Large intestine (tissue), 3 donors: ENCODE measurements at regions not wholly inside any gene's neighbourhood (a gene's known extent, or its start where the extent isn't known, plus 50 kb on each side); places are given as distances from the start of the nearest gene placed in this dataset.

Experiments used
- DNase-seq, 2 donors: peaks; one replicate each; pipeline versions ENCODE4 v3.0.0 to v3.0.0-alpha.2; 2013
- H3K27ac ChIP-seq: one replicate; pipeline ENCODE4 v1.5.1; 2013; ENCODE audit warnings: low read length
- H3K27me3 ChIP-seq: 2 replicates; pipeline ENCODE4 v1.6.1; 2013; ENCODE audit warnings: low read length; ENCODE audit not compliant: control insufficient read depth, insufficient read depth
- H3K36me3 ChIP-seq: 2 replicates; pipeline ENCODE4 v1.6.1; 2013; ENCODE audit warnings: low read length; ENCODE audit not compliant: control insufficient read depth, insufficient read depth
- H3K4me1 ChIP-seq: one replicate; pipeline ENCODE4 v1.6.1; 2013; ENCODE audit warnings: low read length; ENCODE audit not compliant: control insufficient read depth, insufficient read depth
- H3K4me3 ChIP-seq: one replicate; pipeline ENCODE4 v1.5.1; 2013; ENCODE audit warnings: low read length
- H3K9me3 ChIP-seq: one replicate; pipeline ENCODE4 v1.6.1; 2013; ENCODE audit warnings: mild to moderate bottlenecking, low read depth, low read length, moderate library complexity; ENCODE audit not compliant: control insufficient read depth
- WGBS: methylation state at CpG from one replicate; pipeline ENCODE4 v1.1.5; 2013; ENCODE audit warnings: low lambda C conversion rate; ENCODE audit not compliant: insufficient coverage; 5-methylcytosine and 5-hydroxymethylcytosine counted together

GRCh38 chr4:121277194-121278105 is 103.4 kb downstream of the QRFPR start:
- Histone ChIP-seq H3K27me3 (no peaks in the 10 kb centered on the region), H3K9me3 (no peaks in the 10 kb centered on the region), H3K4me1 (peaks cover 3% of the 10 kb centered on the region), H3K4me3 (no peak overlapping the region), H3K36me3 (no peaks in the 10 kb centered on the region), H3K27ac (no peak overlapping the region)
- peak in 1 of 2 donors; percentile 11 for DNase-seq
- no CpG with 5 or more reads among the region's 5 CpGs for WGBS

GRCh38 chr4:121273191-121273590 is 107.6 kb downstream of the QRFPR start:
- no peak overlapping the region for H3K4me3 ChIP-seq
- no peaks in the 10 kb centered on the region for H3K9me3 ChIP-seq
- no peak for DNase-seq
- H3K36me3 ChIP-seq: no peaks in the 10 kb centered on the region
- H3K27ac ChIP-seq: no peak overlapping the region
- H3K27me3 ChIP-seq: no peaks in the 10 kb centered on the region
- H3K4me1 ChIP-seq: no peaks in the 10 kb centered on the region
- no CpG with 5 or more reads among the region's 3 CpGs for WGBS

GRCh38 chr4:121272526-121272925 is 108.3 kb downstream of the QRFPR start:
- DNase-seq: peak; percentile 22 to 28
- no peak overlapping the region for H3K27ac ChIP-seq
- H3K4me1 ChIP-seq: no peaks in the 10 kb centered on the region
- no peaks in the 10 kb centered on the region for H3K27me3 ChIP-seq
- no CpG with 5 or more reads among the region's 2 CpGs for WGBS
- no peaks in the 10 kb centered on the region for H3K9me3 ChIP-seq
- H3K4me3 ChIP-seq: no peak overlapping the region
- no peaks in the 10 kb centered on the region for H3K36me3 ChIP-seq

GRCh38 chr4:121270389-121270788 is 106.3 kb upstream of the TNIP3 start:
- no peak for DNase-seq
- Histone ChIP-seq H3K27ac (no peak overlapping the region), H3K9me3 (no peaks in the 10 kb centered on the region), H3K4me3 (no peak overlapping the region), H3K36me3 (no peaks in the 10 kb centered on the region), H3K27me3 (no peaks in the 10 kb centered on the region), H3K4me1 (no peaks in the 10 kb centered on the region)

- no peak overlapping the region for H3K4me3 ChIP-seq
- no peak overlapping the region for H3K27ac ChIP-seq
- H3K36me3 ChIP-seq: no peaks in the 10 kb centered on the region
- H3K27me3 ChIP-seq: no peaks in the 10 kb centered on the region
- no peak for DNase-seq
- no peaks in the 10 kb centered on the region for H3K9me3 ChIP-seq
- no CpG with 5 or more reads among the region's 1 CpG for WGBS
- no peaks in the 10 kb centered on the region for H3K4me1 ChIP-seq
Observed at GRCh38 chr4:121269001-121269400, 104.9 kb upstream of the TNIP3 start.

GRCh38 chr4:121266982-121267381 is 102.9 kb upstream of the TNIP3 start:
- WGBS: 60% methylated on average over 1 of the region's 3 CpGs
- no peak overlapping the region for H3K27ac ChIP-seq
- no peaks in the 10 kb centered on the region for H3K9me3 ChIP-seq

GRCh38 chr4:121256887-121257466 is 92.9 kb upstream of the TNIP3 start:
- no CpG with 5 or more reads among the region's 3 CpGs for WGBS
- DNase-seq: no peak
- Histone ChIP-seq H3K27me3 (no peaks in the 10 kb centered on the region), H3K4me1 (no peaks in the 10 kb centered on the region), H3K9me3 (no peaks in the 10 kb centered on the region), H3K4me3 (no peak overlapping the region), H3K27ac (no peak overlapping the region), H3K36me3 (no peaks in the 10 kb centered on the region)

More at GRCh38 chr4:121266982-121267381, 102.9 kb upstream of the TNIP3 start:
- DNase-seq: no peak
- Histone ChIP-seq H3K36me3 (no peaks in the 10 kb centered on the region), H3K4me1 (no peaks in the 10 kb centered on the region), H3K27me3 (no peaks in the 10 kb centered on the region), H3K4me3 (no peak overlapping the region)

GRCh38 chr4:121255986-121256750 is 92.0 kb upstream of the TNIP3 start:
- Histone ChIP-seq H3K36me3 (no peaks in the 10 kb centered on the region), H3K27ac (no peak overlapping the region), H3K9me3 (no peaks in the 10 kb centered on the region), H3K27me3 (no peaks in the 10 kb centered on the region), H3K4me3 (no peak overlapping the region), H3K4me1 (no peaks in the 10 kb centered on the region)
- no peak for DNase-seq

- H3K4me1 ChIP-seq: no peaks in the 10 kb centered on the region
- no peaks in the 10 kb centered on the region for H3K36me3 ChIP-seq
- no CpG with 5 or more reads among the region's 2 CpGs for WGBS
- H3K27ac ChIP-seq: no peak overlapping the region
- DNase-seq: peak; percentile 22 to 30
- no peak overlapping the region for H3K4me3 ChIP-seq
- H3K27me3 ChIP-seq: no peaks in the 10 kb centered on the region
- no peaks in the 10 kb centered on the region for H3K9me3 ChIP-seq
Observed at GRCh38 chr4:121253961-121254360, 89.8 kb upstream of the TNIP3 start.

- Histone ChIP-seq H3K36me3 (no peaks in the 10 kb centered on the region), H3K9me3 (no peaks in the 10 kb centered on the region), H3K27me3 (no peaks in the 10 kb centered on the region), H3K27ac (no peak overlapping the region), H3K4me1 (no peaks in the 10 kb centered on the region), H3K4me3 (no peak overlapping the region)
- WGBS: 17% methylated on average over 1 of the region's 3 CpGs
- DNase-seq: peak; percentile 37 to 49
Observed at GRCh38 chr4:121252224-121252806, 88.2 kb upstream of the TNIP3 start.
